Central memory CD4-positive, alpha-beta T cell (primary cell): ENCODE measurements at regions not wholly inside any gene's neighbourhood (a gene's known extent, or its start where the extent isn't known, plus 50 kb on each side); places are given as distances from the start of the nearest gene placed in this dataset.

Experiments
- DNase-seq: peaks from one replicate; pipeline ENCODE4 v3.0.0; 2022

GRCh38 chr12:68452078-68452715 is 120.0 kb upstream of the MDM1 start:
- no peak for DNase-seq

- DNase-seq, result no peak
Measured at GRCh38 chr12:68453278-68453677, 121.1 kb upstream of the MDM1 start.

- no peak for DNase-seq
Measured at GRCh38 chr12:68453876-68454275, 121.7 kb upstream of the MDM1 start.

DNA sequence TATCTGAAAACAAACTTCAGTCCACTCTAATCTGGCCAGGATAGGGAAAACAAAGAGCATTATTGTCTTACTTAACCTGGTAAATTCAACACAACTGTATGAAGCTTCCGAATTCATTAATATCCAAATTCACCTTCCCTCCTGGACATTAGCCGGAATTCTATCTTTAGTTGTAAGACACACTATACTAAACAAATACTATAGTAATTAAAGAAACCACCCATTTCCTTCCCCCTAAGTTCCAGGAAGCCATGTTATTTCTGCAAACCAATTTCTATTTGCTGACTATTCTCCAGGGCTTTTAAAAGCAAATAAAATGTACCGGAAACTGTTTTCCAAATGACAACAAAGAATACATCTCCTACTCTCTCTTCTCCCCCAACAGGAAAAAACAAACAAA is 122.7 kb upstream of the MDM1 start:
- DNase-seq, result no peak

- no peak for DNase-seq
Measured at GRCh38 chr12:68455691-68456345, 123.7 kb upstream of the MDM1 start.

- no peak for DNase-seq
Measured at GRCh38 chr12:68458866-68459265, 126.7 kb upstream of the MDM1 start.

DNA sequence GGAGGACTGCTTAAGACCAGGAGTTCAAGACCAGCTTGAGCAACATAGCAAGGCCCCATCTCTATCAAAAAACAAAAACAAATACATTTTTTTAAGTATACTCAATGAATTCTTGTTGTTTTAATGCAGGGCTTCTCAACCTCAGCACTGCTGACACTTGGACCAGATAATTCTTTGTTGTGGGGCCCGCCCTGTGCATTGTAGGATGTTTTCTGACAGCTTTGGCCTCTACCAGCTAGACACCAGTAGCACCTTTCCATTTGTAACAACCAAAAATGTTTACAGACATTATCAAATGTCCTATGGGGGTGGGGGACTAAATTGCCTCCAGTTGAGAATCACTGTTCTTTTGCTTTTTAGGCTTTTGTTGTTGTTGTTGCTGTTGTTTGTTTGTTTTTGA is 128.1 kb upstream of the MDM1 start:
- DNase-seq, result no peak

DNA sequence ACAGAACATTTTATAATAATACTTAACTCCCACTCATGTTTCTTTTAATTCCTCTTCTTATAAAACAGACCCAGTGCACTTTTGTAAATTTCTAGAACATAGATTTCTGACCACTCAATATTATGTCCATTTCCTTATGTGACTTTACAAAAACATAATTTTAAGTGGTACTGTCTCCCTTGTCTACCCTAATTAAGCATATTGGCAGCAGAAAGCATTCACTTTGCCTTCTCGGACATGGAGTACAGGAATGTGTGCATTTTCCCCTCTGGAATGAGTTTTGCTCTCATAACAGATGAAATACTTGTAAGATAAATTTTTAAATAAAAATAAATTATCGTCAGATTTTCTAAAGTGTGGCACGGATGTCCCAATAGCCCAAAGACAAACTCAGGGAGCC is 129.5 kb upstream of the MDM1 start:
- no peak for DNase-seq

DNA sequence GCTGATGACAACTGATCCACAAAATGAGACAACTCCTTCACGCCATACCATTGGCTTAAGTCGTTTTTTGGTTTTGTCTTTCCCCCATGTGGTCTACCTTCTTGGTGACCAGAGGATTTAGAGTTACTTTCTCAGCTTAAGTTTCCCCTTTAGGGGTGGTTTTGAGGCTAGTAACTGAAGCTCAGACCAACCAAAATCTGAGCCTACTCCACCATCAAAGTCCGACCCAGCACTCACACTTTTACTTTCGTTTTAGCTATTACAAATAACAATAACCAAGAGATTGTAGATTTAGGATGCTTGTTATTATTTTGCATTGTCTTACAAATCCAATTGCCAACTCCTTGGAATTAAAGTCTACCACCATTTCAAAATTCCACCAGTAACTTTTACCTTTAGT is 130.6 kb upstream of the MDM1 start:
- no peak for DNase-seq

DNA sequence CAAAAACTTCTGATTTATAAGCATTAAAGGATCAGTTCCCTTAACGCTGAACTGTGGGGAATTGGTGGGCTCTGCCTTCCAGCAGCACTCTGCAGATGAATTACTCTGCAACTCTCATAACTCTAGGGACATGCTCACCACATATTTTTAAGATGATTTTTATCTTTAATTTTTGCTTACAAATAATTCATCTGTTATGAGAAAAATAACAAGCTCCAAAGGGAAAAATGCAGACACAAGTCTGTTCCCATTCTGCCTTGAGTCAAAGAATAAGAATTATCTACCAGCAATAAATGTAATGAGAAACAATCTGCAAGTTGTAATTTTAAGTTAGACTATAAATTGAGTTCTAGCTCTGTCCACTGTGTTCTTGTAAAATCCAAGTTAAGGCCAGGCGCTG is 133.1 kb upstream of the MDM1 start:
- no peak for DNase-seq

- no peak for DNase-seq
Measured at GRCh38 chr12:68467514-68467913, 135.4 kb upstream of the MDM1 start.

GRCh38 chr12:68468036-68468435 is 135.9 kb upstream of the MDM1 start:
- DNase-seq, result no peak

GRCh38 chr12:68469113-68469512 is 137.0 kb upstream of the MDM1 start:
- DNase-seq, result no peak

DNA sequence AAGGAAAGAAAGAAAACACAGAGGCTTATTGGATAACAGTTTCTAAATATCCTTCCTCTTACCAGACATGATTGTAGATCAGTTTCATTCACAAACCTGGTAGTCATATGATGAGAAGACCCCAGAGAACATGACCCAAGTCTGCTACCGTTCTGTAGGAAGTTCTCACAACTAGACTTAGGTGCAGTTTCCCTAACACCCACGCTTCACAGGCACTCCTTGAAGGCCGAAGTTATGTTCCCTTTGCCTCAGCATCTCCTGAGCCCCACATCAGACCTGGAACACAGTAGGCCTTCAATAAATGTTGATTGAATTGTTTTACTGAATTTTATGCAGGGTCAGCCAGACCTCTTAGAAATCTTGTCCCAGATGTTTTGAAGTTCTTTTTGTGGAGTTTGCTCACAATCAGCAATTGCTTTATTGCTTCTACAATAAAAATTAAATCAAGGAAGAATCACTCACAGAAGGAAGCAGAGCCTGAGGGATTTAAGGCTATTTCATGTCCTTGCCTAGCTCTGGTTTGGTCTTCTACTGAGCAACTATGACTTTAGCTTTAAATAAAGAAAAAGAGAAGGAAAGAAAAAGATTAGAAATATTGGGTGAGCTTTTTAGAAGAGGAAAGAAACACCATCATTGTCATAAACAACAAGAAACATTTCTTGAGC is 138.6 kb upstream of the MDM1 start:
- no peak for DNase-seq

DNA sequence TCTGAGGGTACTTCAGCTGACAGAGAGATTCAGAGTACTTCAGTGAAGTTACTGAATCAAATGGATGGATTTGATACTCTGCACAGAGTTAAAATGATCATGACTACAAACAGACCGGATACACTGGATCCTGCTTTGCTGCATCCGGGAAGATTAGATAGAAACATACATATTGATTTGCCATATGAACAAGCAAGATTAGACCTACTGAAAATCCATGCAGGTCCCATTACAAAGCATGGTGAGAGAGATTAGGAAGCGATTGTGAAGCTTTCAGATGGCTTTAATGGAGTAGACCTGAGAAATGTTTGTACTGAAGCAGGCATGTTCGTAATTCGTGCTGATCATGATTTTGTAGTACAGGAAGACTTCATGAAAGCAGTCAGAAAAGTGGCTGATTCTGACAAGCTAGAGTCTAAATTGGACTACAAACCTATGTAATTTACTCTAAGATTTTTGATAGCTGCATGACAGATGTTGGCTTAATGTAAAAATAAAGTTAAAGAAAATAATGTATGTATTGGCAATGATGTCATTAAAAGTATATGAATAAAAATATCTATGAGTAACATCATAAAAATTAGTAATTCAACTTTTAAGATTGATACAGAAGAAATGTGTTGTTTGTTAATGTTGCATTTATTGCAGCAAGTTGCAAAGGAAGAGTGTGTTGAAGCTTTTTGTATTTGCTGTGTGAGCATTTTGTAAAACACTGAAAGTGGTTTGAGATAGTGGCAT is 136.1 kb upstream of the RAP1B start:
- no peak for DNase-seq

DNA sequence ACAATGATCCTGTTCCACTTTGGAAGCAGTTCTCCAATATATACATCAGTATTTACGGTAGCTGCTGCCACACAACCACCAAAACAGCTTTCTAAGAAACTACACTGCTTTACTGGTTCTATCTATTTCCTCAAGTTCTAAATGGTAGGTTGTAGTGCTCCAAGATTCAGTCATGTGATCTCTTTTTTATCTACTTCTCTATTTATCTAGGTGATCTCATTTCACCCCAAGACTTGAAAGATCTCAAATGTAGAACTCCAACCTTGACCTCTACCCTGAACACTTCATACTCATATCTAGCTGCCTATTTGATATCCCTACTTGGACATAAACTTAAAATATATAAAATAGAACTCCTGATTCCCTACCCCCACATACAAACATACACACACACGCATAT is 133.9 kb upstream of the RAP1B start:
- no peak for DNase-seq

GRCh38 chr12:68477261-68477772 is 133.4 kb upstream of the RAP1B start:
- no peak for DNase-seq

GRCh38 chr12:68477906-68478305 is 132.8 kb upstream of the RAP1B start:
- DNase-seq, result no peak

GRCh38 chr12:68478516-68479260 is 132.0 kb upstream of the RAP1B start:
- DNase-seq, result no peak

DNA sequence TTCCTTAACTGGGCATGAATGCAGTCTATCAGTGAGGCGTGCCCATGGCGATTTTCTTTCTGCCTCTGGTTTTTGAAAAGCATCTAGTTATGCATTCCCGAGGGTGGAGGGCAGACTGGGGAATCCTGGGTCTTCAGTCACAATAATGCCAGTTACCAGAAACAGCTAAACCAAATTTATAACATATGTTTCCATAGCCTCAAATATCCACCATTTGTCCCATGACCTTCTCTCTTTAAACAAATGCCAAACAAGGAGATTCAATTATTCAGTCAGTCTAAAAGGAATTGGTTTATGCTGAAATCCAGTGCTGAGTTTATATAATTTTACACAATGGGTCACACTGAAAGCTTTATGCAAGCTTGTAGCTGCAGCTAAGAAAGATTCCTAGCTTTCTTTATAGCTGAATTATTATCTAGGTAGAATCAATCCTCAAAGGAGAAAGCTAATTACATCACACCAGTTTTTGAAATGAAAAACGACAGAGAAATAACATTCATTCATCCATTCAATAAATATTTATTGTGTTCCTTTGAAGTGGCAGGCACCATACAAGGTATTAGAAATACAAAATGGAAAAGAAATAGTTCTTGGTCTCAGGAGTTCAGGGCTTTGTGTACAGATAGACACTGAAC is 131.3 kb upstream of the RAP1B start:
- no peak for DNase-seq

GRCh38 chr12:68479896-68480291 is 130.8 kb upstream of the RAP1B start:
- no peak for DNase-seq

GRCh38 chr12:68480526-68480925 is 130.2 kb upstream of the RAP1B start:
- no peak for DNase-seq
